ENCODE measurements at regions not wholly inside any gene's neighbourhood (a gene's known extent, or its start where the extent isn't known, plus 50 kb on each side); places are given as distances from the start of the nearest gene placed in this dataset.
"Not testable (repeated sequence)": the region's sequence is repeated elsewhere in the genome, so short reads cannot be mapped to it uniquely, and the experiment has no call there.

DNA sequence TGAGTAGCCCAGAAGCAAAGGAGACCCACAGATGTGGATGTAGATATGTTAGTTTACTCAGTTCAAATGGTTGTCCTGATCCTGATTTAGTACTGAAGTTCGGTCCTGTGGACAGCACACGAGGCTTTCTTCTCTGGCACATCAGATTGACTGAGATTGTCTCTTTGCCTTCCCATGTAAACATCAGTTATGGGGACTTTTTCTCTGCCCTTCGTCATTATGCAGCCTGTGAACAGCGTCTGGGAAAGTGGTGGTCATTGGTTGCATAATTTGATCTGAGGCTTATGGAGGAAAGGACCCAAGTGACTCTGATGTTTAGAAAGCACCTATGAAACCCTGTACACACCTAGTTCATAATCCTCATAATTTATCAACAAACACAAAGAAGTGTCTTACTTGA lies 264.5 kb upstream of the SGCG start:
- TF ChIP-seq, protein P1, sequence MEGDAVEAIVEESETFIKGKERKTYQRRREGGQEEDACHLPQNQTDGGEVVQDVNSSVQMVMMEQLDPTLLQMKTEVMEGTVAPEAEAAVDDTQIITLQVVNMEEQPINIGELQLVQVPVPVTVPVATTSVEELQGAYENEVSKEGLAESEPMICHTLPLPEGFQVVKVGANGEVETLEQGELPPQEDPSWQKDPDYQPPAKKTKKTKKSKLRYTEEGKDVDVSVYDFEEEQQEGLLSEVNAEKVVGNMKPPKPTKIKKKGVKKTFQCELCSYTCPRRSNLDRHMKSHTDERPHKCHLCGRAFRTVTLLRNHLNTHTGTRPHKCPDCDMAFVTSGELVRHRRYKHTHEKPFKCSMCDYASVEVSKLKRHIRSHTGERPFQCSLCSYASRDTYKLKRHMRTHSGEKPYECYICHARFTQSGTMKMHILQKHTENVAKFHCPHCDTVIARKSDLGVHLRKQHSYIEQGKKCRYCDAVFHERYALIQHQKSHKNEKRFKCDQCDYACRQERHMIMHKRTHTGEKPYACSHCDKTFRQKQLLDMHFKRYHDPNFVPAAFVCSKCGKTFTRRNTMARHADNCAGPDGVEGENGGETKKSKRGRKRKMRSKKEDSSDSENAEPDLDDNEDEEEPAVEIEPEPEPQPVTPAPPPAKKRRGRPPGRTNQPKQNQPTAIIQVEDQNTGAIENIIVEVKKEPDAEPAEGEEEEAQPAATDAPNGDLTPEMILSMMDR (IDR thresholded peaks at IDR 0.05) = not testable (repeated sequence)
- not testable (repeated sequence) for TF ChIP-seq POLR2A (IDR thresholded peaks at IDR 0.05)

Measured in lower leg skin (tissue), 3 donors.